GM23338 (cell line): ENCODE measurements at regions not wholly inside any gene's neighbourhood (a gene's known extent, or its start where the extent isn't known, plus 50 kb on each side); places are given as distances from the start of the nearest gene placed in this dataset.

Experiments
- ATAC-seq: fragments of 200-7000 bp; cut with Tn5 transposase; 3 replicates; pipeline ENCODE4 v1.9.1; 2020
- DNase-seq: peaks from one replicate; pipeline ENCODE4 v3.0.0-alpha.2; 2015; ENCODE audit warnings: low spot score
- H2AFZ ChIP-seq: fragments of 200-600 bp; sonication (generic); 2 replicates; pipeline ENCODE4 v1.8.0; 2016; ENCODE audit warnings: antibody characterized with exemption, mild to moderate bottlenecking, moderate library complexity
- H3F3A ChIP-seq: fragments of 200-600 bp; sonication (generic); replicated peaks from 2 replicates; pipeline ENCODE4 v1.8.0; 2017; ENCODE audit warnings: antibody characterized with exemption, mixed run types, low read depth
- H3K27ac ChIP-seq: fragments of 200-600 bp; sonication (generic); 2 replicates; pipeline ENCODE4 v1.6.1; 2016; ENCODE audit warnings: low read depth
- H3K27me3 ChIP-seq: fragments of 200-600 bp; sonication (generic); 2 replicates; pipeline ENCODE4 v1.8.0; 2016; ENCODE audit warnings: mild to moderate bottlenecking, mixed run types, moderate library complexity; ENCODE audit not compliant: insufficient read depth
- H3K36me3 ChIP-seq: fragments of 200-600 bp; sonication (generic); 2 replicates; pipeline ENCODE4 v1.8.0; 2016; ENCODE audit warnings: mild to moderate bottlenecking; ENCODE audit not compliant: insufficient read depth
- H3K4me1 ChIP-seq: fragments of 200-600 bp; sonication (generic); 2 replicates; pipeline ENCODE4 v1.8.0; 2016; ENCODE audit warnings: mild to moderate bottlenecking, moderate library complexity; ENCODE audit not compliant: insufficient read depth
- H3K4me2 ChIP-seq: fragments of 200-600 bp; sonication (generic); 2 replicates; pipeline ENCODE4 v1.7.1; 2017; ENCODE audit warnings: mixed run types
- H3K4me3 ChIP-seq: fragments of 200-600 bp; sonication (generic); 2 replicates; pipeline ENCODE4 v1.6.1; 2016; ENCODE audit warnings: mixed run types
- H3K79me2 ChIP-seq: fragments of 200-600 bp; sonication (generic); replicated peaks from 2 replicates; pipeline ENCODE4 v1.8.0; 2017; ENCODE audit warnings: mild to moderate bottlenecking; ENCODE audit not compliant: insufficient read depth
- H3K9me2 ChIP-seq: fragments of 200-600 bp; sonication (generic); 2 replicates; pipeline ENCODE4 v1.8.0; 2017; ENCODE audit not compliant: insufficient read depth
- H4K20me1 ChIP-seq: fragments of 200-600 bp; sonication (generic); replicated peaks from 2 replicates; pipeline ENCODE4 v1.8.0; 2017; ENCODE audit warnings: mild to moderate bottlenecking; ENCODE audit not compliant: insufficient read depth
- H3K27ac Mint-ChIP-seq: 2 replicates; pipeline ENCODE4 v1.8.0; 2020; ENCODE audit warnings: inconsistent platforms, mild to moderate bottlenecking, moderate library complexity, mixed read lengths
- H3K27me3 Mint-ChIP-seq: 3 replicates; pipeline ENCODE4 v1.8.0; 2022; ENCODE audit warnings: low read depth, mild to moderate bottlenecking, moderate library complexity, mixed read lengths, inconsistent platforms; ENCODE audit not compliant: insufficient read depth, poor library complexity
- H3K36me3 Mint-ChIP-seq: 3 replicates; pipeline ENCODE4 v1.8.0; 2021; ENCODE audit warnings: low read depth, mild to moderate bottlenecking, inconsistent platforms, moderate library complexity, mixed read lengths
- H3K4me1 Mint-ChIP-seq: 3 replicates; pipeline ENCODE4 v1.8.0; 2020; ENCODE audit warnings: mild to moderate bottlenecking, inconsistent platforms, mixed read lengths
- H3K4me3 Mint-ChIP-seq: 3 replicates; pipeline ENCODE4 v1.8.0; 2021; ENCODE audit warnings: moderate library complexity, mild to moderate bottlenecking, inconsistent platforms, mixed read lengths
- H3K9me3 Mint-ChIP-seq: 3 replicates; pipeline ENCODE4 v1.8.0; 2020; ENCODE audit warnings: moderate library complexity, mild to moderate bottlenecking, inconsistent platforms, mixed read lengths
- CREB1 ChIP-seq: fragments of 250-450 bp; sonication (Bioruptor Pico); IDR thresholded peaks from 2 replicates; pipeline ENCODE4 v1.5.0; 2020; ENCODE audit warnings: low read depth, mild to moderate bottlenecking, moderate library complexity
- CTCF ChIP-seq, 2 experiments: fragments of 200-600 bp in 1 of 2; sonication (generic) in 1 of 2; conservative IDR thresholded peaks; 2 replicates each; pipeline versions ENCODE4 v1.5.1 to v1.6.1; 2016 to 2017; ENCODE audit warnings: antibody characterized with exemption in 2 of 2, low read depth in 2 of 2, mild to moderate bottlenecking in 2 of 2, moderate library complexity in 1 of 2
- EZH2 ChIP-seq: fragments of 200-600 bp; sonication (generic); IDR thresholded peaks from one replicate; pipeline ENCODE4 v1.8.0; 2017; ENCODE audit warnings: antibody characterized with exemption, mild to moderate bottlenecking, low read depth; ENCODE audit not compliant: unreplicated experiment
- EZH2phosphoT487 ChIP-seq: fragments of 200-600 bp; sonication (generic); IDR thresholded peaks from one replicate; pipeline ENCODE4 v1.8.1; 2018; ENCODE audit warnings: antibody characterized with exemption; ENCODE audit not compliant: unreplicated experiment
- JUNB ChIP-seq: IDR thresholded peaks from one replicate; pipeline ENCODE4 v1.6.1; 2016; ENCODE audit warnings: antibody characterized with exemption; ENCODE audit not compliant: unreplicated experiment
- NANOG ChIP-seq: IDR thresholded peaks from 2 replicates; pipeline ENCODE4 v1.6.1; 2016; ENCODE audit warnings: antibody characterized with exemption, borderline replicate concordance
- STAT1 ChIP-seq: IDR thresholded peaks from one replicate; pipeline ENCODE4 v1.6.1; 2016; ENCODE audit warnings: antibody characterized with exemption; ENCODE audit not compliant: unreplicated experiment
- ZNF331 ChIP-seq: fragments of 250-450 bp; sonication (Bioruptor Pico); IDR thresholded peaks from 2 replicates; pipeline ENCODE4 v1.5.0; 2020; ENCODE audit warnings: low read depth, mild to moderate bottlenecking, moderate library complexity
- TF ChIP-seq, protein P1 (sequence below): IDR thresholded peaks from one replicate; pipeline ENCODE4 v1.6.1; 2018; ENCODE audit warnings: antibody characterized with exemption; ENCODE audit not compliant: unreplicated experiment
- TF ChIP-seq, protein P2 (sequence below): IDR thresholded peaks from 2 replicates; pipeline ENCODE4 v1.6.1; 2016; ENCODE audit warnings: antibody characterized with exemption

GRCh38 chr4:81816031-81816761, 344.5 kb upstream of the RASGEF1B start (continued):
- TF ChIP-seq, protein P1, sequence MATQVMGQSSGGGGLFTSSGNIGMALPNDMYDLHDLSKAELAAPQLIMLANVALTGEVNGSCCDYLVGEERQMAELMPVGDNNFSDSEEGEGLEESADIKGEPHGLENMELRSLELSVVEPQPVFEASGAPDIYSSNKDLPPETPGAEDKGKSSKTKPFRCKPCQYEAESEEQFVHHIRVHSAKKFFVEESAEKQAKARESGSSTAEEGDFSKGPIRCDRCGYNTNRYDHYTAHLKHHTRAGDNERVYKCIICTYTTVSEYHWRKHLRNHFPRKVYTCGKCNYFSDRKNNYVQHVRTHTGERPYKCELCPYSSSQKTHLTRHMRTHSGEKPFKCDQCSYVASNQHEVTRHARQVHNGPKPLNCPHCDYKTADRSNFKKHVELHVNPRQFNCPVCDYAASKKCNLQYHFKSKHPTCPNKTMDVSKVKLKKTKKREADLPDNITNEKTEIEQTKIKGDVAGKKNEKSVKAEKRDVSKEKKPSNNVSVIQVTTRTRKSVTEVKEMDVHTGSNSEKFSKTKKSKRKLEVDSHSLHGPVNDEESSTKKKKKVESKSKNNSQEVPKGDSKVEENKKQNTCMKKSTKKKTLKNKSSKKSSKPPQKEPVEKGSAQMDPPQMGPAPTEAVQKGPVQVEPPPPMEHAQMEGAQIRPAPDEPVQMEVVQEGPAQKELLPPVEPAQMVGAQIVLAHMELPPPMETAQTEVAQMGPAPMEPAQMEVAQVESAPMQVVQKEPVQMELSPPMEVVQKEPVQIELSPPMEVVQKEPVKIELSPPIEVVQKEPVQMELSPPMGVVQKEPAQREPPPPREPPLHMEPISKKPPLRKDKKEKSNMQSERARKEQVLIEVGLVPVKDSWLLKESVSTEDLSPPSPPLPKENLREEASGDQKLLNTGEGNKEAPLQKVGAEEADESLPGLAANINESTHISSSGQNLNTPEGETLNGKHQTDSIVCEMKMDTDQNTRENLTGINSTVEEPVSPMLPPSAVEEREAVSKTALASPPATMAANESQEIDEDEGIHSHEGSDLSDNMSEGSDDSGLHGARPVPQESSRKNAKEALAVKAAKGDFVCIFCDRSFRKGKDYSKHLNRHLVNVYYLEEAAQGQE: no peak
- TF ChIP-seq CREB1 (CRISPR knock-in tag) (no peak), JUNB (no peak), EZH2phosphoT487 (no peak), NANOG (no peak), EZH2 (no peak), ZNF331 (CRISPR knock-in tag) (no peak), CTCF (conservative IDR thresholded peaks at IDR 0.05; ENCODE audit: low read depth in 2 of 2) (no peak), STAT1 (no peak)

- Histone ChIP-seq H3K9me2 (0 out of 2 replicates have a peak, but pooled peaks cover 4% of the 10 kb centered on the region), H3F3A (no peaks in the 10 kb centered on the region), H2AFZ (no peak overlapping the region), H3K79me2 (no peaks in the 10 kb centered on the region), H3K27ac (no peak overlapping the region), H3K36me3 (no peaks in the 10 kb centered on the region), H4K20me1 (no peaks in the 10 kb centered on the region), H3K4me3 (no peak overlapping the region), H3K4me1 (no peaks in the 10 kb centered on the region), H3K4me2 (no peak overlapping the region), H3K27me3 (no peaks in the 10 kb centered on the region)
- TF ChIP-seq, protein P2, sequence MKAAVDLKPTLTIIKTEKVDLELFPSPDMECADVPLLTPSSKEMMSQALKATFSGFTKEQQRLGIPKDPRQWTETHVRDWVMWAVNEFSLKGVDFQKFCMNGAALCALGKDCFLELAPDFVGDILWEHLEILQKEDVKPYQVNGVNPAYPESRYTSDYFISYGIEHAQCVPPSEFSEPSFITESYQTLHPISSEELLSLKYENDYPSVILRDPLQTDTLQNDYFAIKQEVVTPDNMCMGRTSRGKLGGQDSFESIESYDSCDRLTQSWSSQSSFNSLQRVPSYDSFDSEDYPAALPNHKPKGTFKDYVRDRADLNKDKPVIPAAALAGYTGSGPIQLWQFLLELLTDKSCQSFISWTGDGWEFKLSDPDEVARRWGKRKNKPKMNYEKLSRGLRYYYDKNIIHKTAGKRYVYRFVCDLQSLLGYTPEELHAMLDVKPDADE: no peak
- Mint-ChIP-seq H3K27me3 (peaks cover 4% of the 10 kb centered on the region), H3K9me3 (no peaks in the 10 kb centered on the region), H3K36me3 (no peaks in the 10 kb centered on the region), H3K27ac (no peak overlapping the region), H3K4me1 (peaks cover 3% of the 10 kb centered on the region; the same call in 1 of the 3 replicates), H3K4me3 (no peak overlapping the region)
- no peak for DNase-seq
- ATAC-seq: no peak
These were observed 343.4 kb upstream of the RASGEF1B start for GRCh38 chr4:81814987-81815541.
